ENCODE measurements at regions not wholly inside any gene's neighbourhood (a gene's known extent, or its start where the extent isn't known, plus 50 kb on each side); places are given as distances from the start of the nearest gene placed in this dataset.

DNA sequence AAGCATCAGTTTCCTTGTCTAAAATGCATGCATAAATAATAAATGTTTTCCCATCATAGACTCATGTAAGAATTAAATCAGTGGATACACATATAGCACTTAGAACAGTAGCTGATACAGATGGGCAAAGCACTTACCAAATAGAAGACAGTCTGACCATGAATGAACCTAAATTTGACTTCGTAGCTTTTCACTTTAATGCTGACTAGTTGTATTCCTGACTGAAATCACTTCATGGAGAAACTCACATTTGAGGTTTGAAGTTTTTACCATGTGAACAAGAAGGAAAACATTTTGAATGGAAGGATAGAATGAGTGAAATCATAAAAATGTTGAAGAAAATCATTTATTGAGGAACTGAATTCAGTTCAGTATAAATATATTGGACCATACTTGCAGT, 68.8 kb upstream of the TMCO5A start:
- TF ChIP-seq, protein P1, sequence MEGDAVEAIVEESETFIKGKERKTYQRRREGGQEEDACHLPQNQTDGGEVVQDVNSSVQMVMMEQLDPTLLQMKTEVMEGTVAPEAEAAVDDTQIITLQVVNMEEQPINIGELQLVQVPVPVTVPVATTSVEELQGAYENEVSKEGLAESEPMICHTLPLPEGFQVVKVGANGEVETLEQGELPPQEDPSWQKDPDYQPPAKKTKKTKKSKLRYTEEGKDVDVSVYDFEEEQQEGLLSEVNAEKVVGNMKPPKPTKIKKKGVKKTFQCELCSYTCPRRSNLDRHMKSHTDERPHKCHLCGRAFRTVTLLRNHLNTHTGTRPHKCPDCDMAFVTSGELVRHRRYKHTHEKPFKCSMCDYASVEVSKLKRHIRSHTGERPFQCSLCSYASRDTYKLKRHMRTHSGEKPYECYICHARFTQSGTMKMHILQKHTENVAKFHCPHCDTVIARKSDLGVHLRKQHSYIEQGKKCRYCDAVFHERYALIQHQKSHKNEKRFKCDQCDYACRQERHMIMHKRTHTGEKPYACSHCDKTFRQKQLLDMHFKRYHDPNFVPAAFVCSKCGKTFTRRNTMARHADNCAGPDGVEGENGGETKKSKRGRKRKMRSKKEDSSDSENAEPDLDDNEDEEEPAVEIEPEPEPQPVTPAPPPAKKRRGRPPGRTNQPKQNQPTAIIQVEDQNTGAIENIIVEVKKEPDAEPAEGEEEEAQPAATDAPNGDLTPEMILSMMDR (IDR thresholded peaks at IDR 0.05): no peak
- TF ChIP-seq POLR2A (IDR thresholded peaks at IDR 0.05): no peak

Measured in testis (tissue), 2 donors.